ENCODE measurements at regions not wholly inside any gene's neighbourhood (a gene's known extent, or its start where the extent isn't known, plus 50 kb on each side); places are given as distances from the start of the nearest gene placed in this dataset.

DNA sequence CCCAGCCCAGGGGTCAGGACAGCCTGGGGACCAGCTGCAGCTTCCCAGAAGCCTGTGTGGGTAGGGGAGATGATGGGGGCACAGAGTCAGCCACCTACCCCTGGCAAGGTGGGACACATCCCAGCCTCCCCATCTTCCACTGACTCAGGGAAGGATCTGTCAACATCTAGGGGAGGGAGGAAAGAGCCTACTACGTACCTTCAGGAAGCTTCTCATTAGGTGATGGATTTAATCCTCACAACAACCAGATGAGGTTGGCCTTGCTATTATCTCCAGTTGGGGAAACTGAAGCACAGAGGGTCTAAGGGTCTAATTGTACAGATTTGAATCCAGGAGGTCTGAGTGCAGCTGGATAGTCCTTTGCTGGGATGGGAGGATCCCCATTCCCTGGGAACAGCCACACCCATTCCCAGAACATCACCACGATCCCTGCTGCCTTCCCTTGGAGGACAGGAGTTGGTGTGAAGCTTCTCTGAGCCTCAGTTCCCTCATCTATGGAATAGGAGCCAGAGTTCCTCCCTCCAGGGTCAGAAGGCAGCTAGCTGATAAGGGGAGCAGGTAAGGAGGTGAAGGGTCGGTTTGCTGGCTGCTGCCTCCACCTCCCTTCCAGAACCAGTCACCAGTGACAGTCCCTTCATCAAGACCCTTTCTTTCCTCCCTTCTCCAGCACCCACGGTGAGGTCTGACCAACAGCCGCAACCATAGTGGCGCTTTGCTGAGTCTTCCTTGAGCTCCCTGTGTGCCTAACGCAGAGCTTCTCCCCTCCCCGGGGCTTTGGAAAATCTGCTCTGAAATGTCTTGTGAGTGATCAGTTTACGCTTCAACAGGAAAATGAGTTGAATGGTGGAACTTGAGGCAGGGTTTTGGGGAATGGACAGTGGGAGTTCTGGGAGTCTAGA, 56.8 kb downstream of the CEBPB start:
- no peaks in the 10 kb centered on the region for H3K36me3 Mint-ChIP-seq
- no peak overlapping the region for H3K27ac ChIP-seq (ENCODE audit: low read depth, low read length)
- DNase-seq, result no peak
- ChIA-PET POLR2A (interaction anchor here (0.6 kb wide), 1 partner anchor 8 kb away, joined by 3 read pairs; no protein-coding TSS in a partner anchor), CTCF (no interaction called here)
- H3K36me3 ChIP-seq (ENCODE audit: insufficient read depth, low read length), result no peaks in the 10 kb centered on the region
- peaks cover 0 to 4% of the 10 kb centered on the region in 2 donors for H3K27me3 Mint-ChIP-seq
- H3K27ac Mint-ChIP-seq, result no peak overlapping the region
- H3K9me3 Mint-ChIP-seq, result no peaks in the 10 kb centered on the region
- H3K4me3 ChIP-seq (ENCODE audit: low read length), result no peak overlapping the region
- H3K9me3 ChIP-seq (ENCODE audit: low read length), result no peaks in the 10 kb centered on the region
- no peaks in the 10 kb centered on the region for H3K27me3 ChIP-seq (ENCODE audit: insufficient read depth, low read length, poor library complexity, severe bottlenecking)
- no peaks in the 10 kb centered on the region for H3K4me1 Mint-ChIP-seq
- no peak overlapping the region for H3K4me3 Mint-ChIP-seq
- no peaks in the 10 kb centered on the region for H3K4me1 ChIP-seq (ENCODE audit: insufficient read depth, low read length)

DNA sequence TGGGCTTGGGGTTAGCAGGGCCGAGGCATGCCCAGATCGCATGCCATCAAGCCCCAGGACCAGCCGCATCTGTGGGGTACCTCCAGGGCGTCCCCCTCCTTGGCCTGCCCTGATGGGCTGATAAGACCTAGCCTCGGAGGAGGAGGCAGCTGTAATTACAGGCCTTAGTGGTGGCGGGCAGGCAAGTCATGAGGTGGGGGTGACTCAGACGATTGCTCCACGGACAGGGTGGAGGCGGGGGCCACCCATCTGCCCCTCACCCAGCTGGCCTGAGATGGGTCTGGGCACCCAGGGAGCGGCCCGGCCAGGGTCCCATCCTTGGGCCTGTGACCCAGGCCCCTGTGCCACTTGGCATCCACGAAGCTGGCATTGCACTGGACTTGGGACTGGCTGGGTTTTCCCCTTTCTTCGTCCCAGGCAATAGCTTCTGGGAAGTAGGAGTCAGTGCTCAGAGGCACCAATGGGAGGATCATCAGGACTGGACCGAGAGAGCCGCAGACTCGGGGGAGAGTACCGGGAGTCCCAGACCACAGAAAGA, 57.5 kb downstream of the CEBPB start:
- Mint-ChIP-seq H3K4me1 (no peaks in the 10 kb centered on the region), H3K36me3 (no peaks in the 10 kb centered on the region), H3K4me3 (no peak overlapping the region), H3K27ac (no peak overlapping the region), H3K9me3 (no peaks in the 10 kb centered on the region), H3K27me3 (peaks cover 0 to 7% of the 10 kb centered on the region in 2 donors)
- H3K4me1 ChIP-seq (ENCODE audit: insufficient read depth, low read length), result no peaks in the 10 kb centered on the region
- no peak overlapping the region for H3K4me3 ChIP-seq (ENCODE audit: low read length)
- no peak for DNase-seq
- no peaks in the 10 kb centered on the region for H3K27me3 ChIP-seq (ENCODE audit: insufficient read depth, low read length, poor library complexity, severe bottlenecking)
- POLR2A ChIA-PET, result no interaction called here
- H3K36me3 ChIP-seq (ENCODE audit: insufficient read depth, low read length), result no peaks in the 10 kb centered on the region
- no peaks in the 10 kb centered on the region for H3K9me3 ChIP-seq (ENCODE audit: low read length)
- no peak overlapping the region for H3K27ac ChIP-seq (ENCODE audit: low read depth, low read length)
- CTCF ChIA-PET, result no interaction called here

DNA sequence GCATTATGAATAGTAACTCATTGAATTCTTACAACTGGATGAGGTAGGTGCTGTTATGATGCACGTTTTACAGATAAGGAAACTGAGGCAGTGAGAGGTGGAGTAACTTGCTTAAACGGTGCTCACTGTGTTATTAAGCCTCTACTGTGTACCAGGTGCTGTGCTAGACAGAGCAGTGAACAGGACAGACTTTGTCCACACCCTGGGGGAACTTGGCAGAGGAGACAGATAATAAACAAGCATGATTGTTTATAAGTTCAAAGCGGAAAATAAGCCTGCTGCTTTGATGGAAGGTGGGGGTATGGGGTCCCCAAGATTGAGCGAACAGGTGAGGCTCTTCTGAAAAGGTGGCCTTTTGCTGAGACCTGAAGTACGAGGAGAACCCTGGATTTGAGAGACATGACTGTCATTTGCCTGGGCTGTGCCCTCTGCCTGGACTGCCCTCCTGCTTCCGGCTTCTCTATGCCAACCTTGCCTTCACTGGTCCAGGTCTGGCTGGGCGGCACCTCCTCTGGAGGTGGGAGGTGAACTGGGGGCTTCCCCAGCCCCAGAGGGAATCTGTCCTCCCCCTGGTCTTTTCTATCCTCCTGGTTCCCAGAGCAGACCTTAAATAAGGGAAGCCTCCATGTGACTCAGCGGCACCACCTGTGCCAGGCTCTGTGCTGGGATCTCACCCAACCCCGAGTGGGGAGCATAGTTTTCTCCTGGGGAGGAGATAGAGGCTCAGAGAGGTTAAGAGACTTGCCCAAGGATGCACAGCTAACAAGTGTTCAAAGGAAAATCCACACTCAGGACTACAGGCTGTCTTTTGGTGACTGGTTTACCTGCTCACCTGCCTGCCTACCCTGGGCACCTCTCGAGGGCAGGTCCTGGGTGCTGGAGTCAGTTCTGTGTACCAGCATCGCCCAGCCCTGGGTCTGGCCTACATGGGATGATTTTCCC, 59.1 kb downstream of the CEBPB start:
- no peak overlapping the region for H3K4me3 ChIP-seq (ENCODE audit: low read length)
- ChIA-PET POLR2A (no interaction called here), CTCF (no interaction called here)
- H3K27ac Mint-ChIP-seq, result no peak overlapping the region
- no peaks in the 10 kb centered on the region for H3K4me1 ChIP-seq (ENCODE audit: insufficient read depth, low read length)
- H3K4me3 Mint-ChIP-seq, result no peak overlapping the region
- H3K27me3 ChIP-seq (ENCODE audit: insufficient read depth, low read length, poor library complexity, severe bottlenecking), result no peaks in the 10 kb centered on the region
- H3K9me3 Mint-ChIP-seq, result no peaks in the 10 kb centered on the region
- no peaks in the 10 kb centered on the region for H3K36me3 Mint-ChIP-seq
- DNase-seq, result no peak
- H3K4me1 Mint-ChIP-seq, result no peaks in the 10 kb centered on the region
- no peak overlapping the region for H3K27ac ChIP-seq (ENCODE audit: low read depth, low read length)
- H3K36me3 ChIP-seq (ENCODE audit: insufficient read depth, low read length), result no peaks in the 10 kb centered on the region
- H3K9me3 ChIP-seq (ENCODE audit: low read length), result no peaks in the 10 kb centered on the region
- H3K27me3 Mint-ChIP-seq, result peaks cover 5 to 10% of the 10 kb centered on the region in 2 donors

DNA sequence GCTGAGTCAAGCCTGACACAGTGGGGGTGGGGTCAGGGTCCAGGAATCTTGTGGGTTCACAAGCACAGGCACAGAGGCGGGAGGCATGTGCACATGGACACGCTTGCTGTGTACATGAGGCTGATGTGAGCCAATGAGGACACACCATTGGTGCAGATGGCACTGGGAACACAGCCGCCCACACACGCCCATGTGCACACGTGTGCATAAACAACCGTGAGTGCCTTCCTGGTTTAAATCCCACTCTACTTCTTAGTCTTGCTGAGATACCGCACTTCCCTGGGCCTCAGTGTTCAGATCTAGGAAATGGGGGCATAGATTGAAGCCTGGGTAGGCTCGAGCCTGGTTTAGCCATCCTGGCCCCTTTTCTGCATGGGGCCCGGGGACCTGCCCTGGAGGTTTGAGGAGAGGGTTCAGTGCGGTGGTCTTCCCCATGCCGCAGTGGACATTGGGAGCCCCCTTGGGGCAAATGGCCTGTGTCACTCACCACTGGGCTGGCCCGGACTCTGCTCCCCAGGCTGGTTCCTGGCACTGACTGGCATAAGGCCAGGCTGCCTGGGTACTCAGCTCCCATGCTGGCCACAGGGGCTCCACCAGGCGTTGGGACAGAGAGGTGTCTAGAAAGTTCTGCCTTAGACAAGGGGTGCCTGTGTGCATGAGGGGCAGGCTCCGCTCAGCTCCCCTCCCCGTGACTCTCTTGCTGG, 60.2 kb downstream of the CEBPB start:
- peaks cover 6 to 12% of the 10 kb centered on the region in 2 donors for H3K27me3 Mint-ChIP-seq
- H3K27ac Mint-ChIP-seq, result no peak overlapping the region
- POLR2A ChIA-PET, result no interaction called here
- no peak overlapping the region for H3K27ac ChIP-seq (ENCODE audit: low read depth, low read length)
- no peak overlapping the region for H3K4me3 ChIP-seq (ENCODE audit: low read length)
- H3K9me3 ChIP-seq (ENCODE audit: low read length), result no peaks in the 10 kb centered on the region
- H3K4me1 ChIP-seq (ENCODE audit: insufficient read depth, low read length), result no peaks in the 10 kb centered on the region
- no peaks in the 10 kb centered on the region for H3K36me3 ChIP-seq (ENCODE audit: insufficient read depth, low read length)
- no peaks in the 10 kb centered on the region for H3K36me3 Mint-ChIP-seq
- no peak overlapping the region for H3K4me3 Mint-ChIP-seq
- H3K4me1 Mint-ChIP-seq, result no peaks in the 10 kb centered on the region
- DNase-seq, result no peak
- H3K9me3 Mint-ChIP-seq, result no peaks in the 10 kb centered on the region
- CTCF ChIA-PET, result no interaction called here
- H3K27me3 ChIP-seq (ENCODE audit: insufficient read depth, low read length, poor library complexity, severe bottlenecking), result no peaks in the 10 kb centered on the region

DNA sequence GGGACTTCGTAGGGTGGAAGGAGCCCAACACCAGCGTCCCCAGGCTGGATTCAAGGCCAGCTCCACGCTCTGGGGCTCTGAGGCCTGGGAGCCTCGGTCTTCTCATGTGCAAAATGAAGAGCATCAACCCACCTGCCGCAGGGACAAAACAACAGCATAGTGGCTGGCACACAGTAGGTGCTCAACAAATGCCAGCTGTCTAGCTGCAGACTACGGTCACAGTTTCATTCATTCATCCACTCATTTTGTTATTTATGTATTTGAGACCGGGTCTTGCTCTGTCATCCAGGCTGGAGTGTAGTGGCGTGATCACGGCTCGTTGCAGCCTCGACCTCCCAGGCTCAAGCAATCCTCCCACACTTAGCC, 60.7 kb downstream of the CEBPB start:
- H3K36me3 Mint-ChIP-seq, result no peaks in the 10 kb centered on the region
- ChIA-PET CTCF (no interaction called here), POLR2A (no interaction called here)
- peaks cover 6 to 12% of the 10 kb centered on the region in 2 donors for H3K27me3 Mint-ChIP-seq
- no peak overlapping the region for H3K27ac Mint-ChIP-seq
- H3K27me3 ChIP-seq (ENCODE audit: insufficient read depth, low read length, poor library complexity, severe bottlenecking), result no peaks in the 10 kb centered on the region
- no peak for DNase-seq
- no peaks in the 10 kb centered on the region for H3K4me1 ChIP-seq (ENCODE audit: insufficient read depth, low read length)
- no peak overlapping the region for H3K4me3 ChIP-seq (ENCODE audit: low read length)
- H3K4me1 Mint-ChIP-seq, result no peaks in the 10 kb centered on the region
- H3K9me3 Mint-ChIP-seq, result no peaks in the 10 kb centered on the region
- H3K9me3 ChIP-seq (ENCODE audit: low read length), result no peaks in the 10 kb centered on the region
- H3K4me3 Mint-ChIP-seq, result no peak overlapping the region
- H3K27ac ChIP-seq (ENCODE audit: low read depth, low read length), result no peak overlapping the region
- no peaks in the 10 kb centered on the region for H3K36me3 ChIP-seq (ENCODE audit: insufficient read depth, low read length)

DNA sequence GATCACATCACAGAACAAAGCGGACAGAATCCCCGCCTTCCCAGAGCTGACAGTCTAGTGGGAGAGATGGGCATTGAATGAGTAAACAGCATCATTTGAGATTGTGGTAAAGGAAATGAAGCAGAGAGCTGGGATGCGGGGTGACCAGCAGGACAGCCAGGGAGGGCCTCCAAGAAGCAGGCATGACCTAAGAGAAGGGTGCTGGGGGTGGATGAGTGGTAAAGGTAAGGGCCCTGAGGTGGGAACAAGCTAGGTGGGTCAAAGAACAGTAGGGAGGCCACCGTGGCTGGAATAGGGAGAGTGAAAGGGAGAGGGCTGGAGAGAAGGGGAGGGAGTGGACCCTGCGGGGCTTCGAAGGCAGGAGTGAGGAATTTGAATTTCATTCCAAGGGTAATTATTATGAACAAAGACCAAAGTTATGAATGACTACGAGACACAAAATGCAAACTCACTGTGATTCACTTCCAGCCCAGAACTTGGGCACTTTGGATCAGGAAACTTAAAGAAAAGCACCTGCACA, 61.4 kb downstream of the CEBPB start:
- no peak overlapping the region for H3K27ac Mint-ChIP-seq

DNA sequence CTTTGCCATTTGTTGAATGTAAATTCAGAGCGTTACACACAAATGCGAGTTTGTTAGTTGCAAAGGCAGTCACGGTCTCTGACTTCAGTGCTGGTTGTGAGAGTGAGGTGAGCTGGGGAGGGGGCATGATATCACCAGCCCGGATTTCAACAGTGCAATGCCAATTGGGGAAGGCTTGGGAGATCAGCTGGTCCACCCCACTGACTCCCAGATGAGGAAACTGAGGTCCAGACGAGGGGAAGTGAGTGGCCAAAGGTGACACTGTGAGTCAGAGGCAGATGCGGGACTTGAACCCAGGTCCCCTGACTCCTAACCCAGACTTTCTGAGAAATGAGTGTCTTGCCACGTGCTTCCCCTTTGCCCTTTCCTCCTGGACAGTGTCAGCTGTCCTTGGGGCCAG, 62.1 kb downstream of the CEBPB start:
- Histone ChIP-seq H3K4me1 (ENCODE audit: insufficient read depth, low read length) (no peaks in the 10 kb centered on the region), H3K36me3 (ENCODE audit: insufficient read depth, low read length) (no peaks in the 10 kb centered on the region), H3K4me3 (ENCODE audit: low read length) (no peak overlapping the region), H3K27me3 (ENCODE audit: insufficient read depth, low read length, poor library complexity, severe bottlenecking) (no peaks in the 10 kb centered on the region), H3K9me3 (ENCODE audit: low read length) (no peaks in the 10 kb centered on the region), H3K27ac (ENCODE audit: low read depth, low read length) (no peak overlapping the region)
- ChIA-PET CTCF (no interaction called here), POLR2A (no interaction called here)
- H3K9me3 Mint-ChIP-seq, result no peaks in the 10 kb centered on the region
- DNase-seq, result no peak
- no peaks in the 10 kb centered on the region for H3K4me1 Mint-ChIP-seq
- H3K4me3 Mint-ChIP-seq, result no peak overlapping the region
- no peak overlapping the region for H3K27ac Mint-ChIP-seq
- H3K27me3 Mint-ChIP-seq, result peaks cover 6 to 12% of the 10 kb centered on the region in 2 donors
- no peaks in the 10 kb centered on the region for H3K36me3 Mint-ChIP-seq

More for the DNA sequence above, 61.4 kb downstream of the CEBPB start:
- ChIA-PET CTCF (no interaction called here), POLR2A (no interaction called here)
- H3K4me3 ChIP-seq (ENCODE audit: low read length), result no peak overlapping the region
- Mint-ChIP-seq H3K9me3 (no peaks in the 10 kb centered on the region), H3K4me1 (no peaks in the 10 kb centered on the region), H3K36me3 (no peaks in the 10 kb centered on the region), H3K4me3 (no peak overlapping the region), H3K27me3 (peaks cover 6 to 12% of the 10 kb centered on the region in 2 donors)
- H3K36me3 ChIP-seq (ENCODE audit: insufficient read depth, low read length), result no peaks in the 10 kb centered on the region
- DNase-seq, result no peak
- no peaks in the 10 kb centered on the region for H3K27me3 ChIP-seq (ENCODE audit: insufficient read depth, low read length, poor library complexity, severe bottlenecking)
- H3K27ac ChIP-seq (ENCODE audit: low read depth, low read length), result no peak overlapping the region
- H3K4me1 ChIP-seq (ENCODE audit: insufficient read depth, low read length), result no peaks in the 10 kb centered on the region
- H3K9me3 ChIP-seq (ENCODE audit: low read length), result no peaks in the 10 kb centered on the region
